ENCODE measurements at regions not wholly inside any gene's neighbourhood (a gene's known extent, or its start where the extent isn't known, plus 50 kb on each side); places are given as distances from the start of the nearest gene placed in this dataset.
"Not testable (repeated sequence)": the region's sequence is repeated elsewhere in the genome, so short reads cannot be mapped to it uniquely, and the experiment has no call there.

DNA sequence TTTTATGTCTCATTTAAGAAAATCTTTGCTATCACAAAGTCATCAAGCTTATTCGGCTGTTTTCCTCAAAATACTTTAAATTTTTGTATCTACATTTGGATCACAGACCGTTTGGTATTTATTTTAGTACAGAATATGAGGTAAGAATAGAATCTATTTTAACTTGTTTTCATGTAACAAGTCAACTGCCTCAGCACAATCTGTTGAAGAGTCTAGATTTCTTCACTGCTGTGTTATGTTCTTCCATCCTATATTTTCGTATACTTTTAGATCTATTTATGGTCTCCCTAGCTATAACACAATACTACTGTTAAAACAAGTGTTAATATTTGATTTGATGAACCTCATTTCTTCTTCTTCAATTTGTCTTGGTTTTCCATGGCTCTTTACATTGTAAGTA lies 61.6 kb upstream of the SGCG start (continued):
- TF ChIP-seq CTCF (tag by site-specific recombination; IDR thresholded peaks at IDR 0.05) = no peak

- CTCF ChIA-PET = not testable (repeated sequence)
These were observed 53.2 kb upstream of the SGCG start for GRCh38 chr13:23127540-23127939.

GRCh38 chr13:23129331-23129730 lies 51.4 kb upstream of the SGCG start:
- no peaks in the 10 kb centered on the region for H3K36me3 ChIP-seq (ENCODE audit: control insufficient read depth in 2 of 2, insufficient read depth in 1 of 2, low read length in 2 of 2)
- H3K27ac ChIP-seq (ENCODE audit: extremely low read depth, low read depth, low read length) = no peak overlapping the region
- TF ChIP-seq SALL2 (tag by site-specific recombination; IDR thresholded peaks at IDR 0.05; ENCODE audit: borderline replicate concordance) = no peak
- TF ChIP-seq ZNF76 (tag by site-specific recombination; IDR thresholded peaks at IDR 0.05; ENCODE audit: borderline replicate concordance, low read depth) = no peak
- no peak for TF ChIP-seq ZNF280C (tag by site-specific recombination; IDR thresholded peaks at IDR 0.05)
- no peak for TF ChIP-seq ZNF544 (tag by site-specific recombination; IDR thresholded peaks at IDR 0.05)
- no peak for TF ChIP-seq ZSCAN18 (tag by site-specific recombination; IDR thresholded peaks at IDR 0.05)
- no peak for TF ChIP-seq ZNF621 (tag by site-specific recombination; IDR thresholded peaks at IDR 0.05)
- no peak for TF ChIP-seq GLIS2 (tag by site-specific recombination; IDR thresholded peaks at IDR 0.05)
- TF ChIP-seq ZNF132 (tag by site-specific recombination; IDR thresholded peaks at IDR 0.05; ENCODE audit: borderline replicate concordance) = no peak
- no peak for TF ChIP-seq ZNF214 (tag by site-specific recombination; IDR thresholded peaks at IDR 0.05; ENCODE audit: borderline replicate concordance)
- TF ChIP-seq ZNF513 (tag by site-specific recombination; IDR thresholded peaks at IDR 0.05) = no peak
- H3K4me1 ChIP-seq (ENCODE audit: control insufficient read depth, insufficient read depth, low read length) = no peaks in the 10 kb centered on the region
- POLR2A ChIA-PET = no interaction called here
- no peaks in the 10 kb centered on the region for H3K9me3 ChIP-seq (ENCODE audit: control insufficient read depth, insufficient read depth, low read depth, low read length)
- CTCF ChIA-PET = interaction anchor here (1.2 kb wide), 1 partner anchor 40 kb away, joined by 3 read pairs; no protein-coding TSS in a partner anchor
- no peak overlapping the region for H3K4me3 ChIP-seq (ENCODE audit: low read depth, low read length)

More at GRCh38 chr13:23127540-23127939, 53.2 kb upstream of the SGCG start:
- POLR2A ChIA-PET; H3K4me1 ChIP-seq (ENCODE audit: control insufficient read depth, insufficient read depth, low read length); H3K27ac ChIP-seq (ENCODE audit: extremely low read depth, low read depth, low read length); H3K9me3 ChIP-seq (ENCODE audit: control insufficient read depth, insufficient read depth, low read depth, low read length); H3K4me3 ChIP-seq (ENCODE audit: low read depth, low read length); H3K36me3 ChIP-seq (ENCODE audit: control insufficient read depth in 2 of 2, insufficient read depth in 1 of 2, low read length in 2 of 2): not testable (repeated sequence)
